ENCODE measurements at regions not wholly inside any gene's neighbourhood (a gene's known extent, or its start where the extent isn't known, plus 50 kb on each side); places are given as distances from the start of the nearest gene placed in this dataset.
"Not testable (repeated sequence)": the region's sequence is repeated elsewhere in the genome, so short reads cannot be mapped to it uniquely, and the experiment has no call there.

- no peak for DNase-seq
Measured at GRCh38 chr1:38608202-38608864, 251.2 kb downstream of the RRAGC start.

- DNase-seq: no peak
Measured at GRCh38 chr1:38607526-38607925, 252.0 kb downstream of the RRAGC start.

GRCh38 chr1:38605063-38605462 lies 254.5 kb downstream of the RRAGC start:
- DNase-seq: no peak

- no peak for DNase-seq
Measured at GRCh38 chr1:38603907-38604306, 255.7 kb downstream of the RRAGC start.

- DNase-seq: no peak
Measured at GRCh38 chr1:38600905-38601304, 258.7 kb downstream of the RRAGC start.

GRCh38 chr1:38600286-38600685 lies 259.3 kb downstream of the RRAGC start:
- no peak for DNase-seq

GRCh38 chr1:38598118-38598517 lies 261.5 kb downstream of the RRAGC start:
- DNase-seq: no peak

- peak; percentile 100 for DNase-seq
Measured at GRCh38 chr1:38589036-38589435, 270.5 kb downstream of the RRAGC start.

GRCh38 chr1:38587766-38588165 lies 271.8 kb downstream of the RRAGC start:
- DNase-seq: peak; percentile 81

GRCh38 chr1:38586993-38587646 lies 272.5 kb downstream of the RRAGC start:
- peak; percentile 95 for DNase-seq

GRCh38 chr1:38585971-38586370 lies 273.6 kb downstream of the RRAGC start:
- no peak for DNase-seq

GRCh38 chr1:38585460-38585859 lies 274.1 kb downstream of the RRAGC start:
- no peak for DNase-seq

GRCh38 chr1:38584448-38585355 lies 274.9 kb downstream of the RRAGC start:
- no peak for DNase-seq

- not testable (repeated sequence) for DNase-seq
Measured at GRCh38 chr1:38583287-38583686, 276.3 kb downstream of the RRAGC start.

GRCh38 chr1:38581396-38581795 lies 278.2 kb downstream of the RRAGC start:
- no peak for DNase-seq

GRCh38 chr1:38580594-38580993 lies 279.0 kb downstream of the RRAGC start:
- DNase-seq: no peak

- no peak for DNase-seq
Measured at GRCh38 chr1:38579056-38579455, 280.5 kb downstream of the RRAGC start.

GRCh38 chr1:38578271-38578951 lies 281.2 kb downstream of the RRAGC start:
- DNase-seq: peak; percentile 90

- DNase-seq: no peak
Measured at GRCh38 chr1:38577937-38578270, 281.7 kb downstream of the RRAGC start.

GRCh38 chr1:38577385-38577784 lies 282.2 kb downstream of the RRAGC start:
- no peak for DNase-seq

GRCh38 chr1:38576241-38576640 lies 283.3 kb downstream of the RRAGC start:
- peak; percentile 100 for DNase-seq

- no peak for DNase-seq
Measured at GRCh38 chr1:38571726-38572125, 287.8 kb downstream of the RRAGC start.

GRCh38 chr1:38570657-38570975 lies 289.0 kb downstream of the RRAGC start:
- DNase-seq: no peak
